ENCODE measurements at regions not wholly inside any gene's neighbourhood (a gene's known extent, or its start where the extent isn't known, plus 50 kb on each side); places are given as distances from the start of the nearest gene placed in this dataset.

- TF ChIP-seq CTCF (IDR thresholded peaks at IDR 0.05; ENCODE audit: low read length) (no peak), EZH2 (optimal IDR thresholded peaks at IDR 0.05; ENCODE audit: low read depth, low read length) (no peak)
These were observed 542.4 kb upstream of the BTBD3 start for GRCh38 chr20:11375335-11375734.
